Esophagus muscularis mucosa (tissue), 3 donors: ENCODE measurements at regions not wholly inside any gene's neighbourhood (a gene's known extent, or its start where the extent isn't known, plus 50 kb on each side); places are given as distances from the start of the nearest gene placed in this dataset.

Experiments
- CTCF ChIP-seq, 3 experiments: fragments of 200-600 bp in 2 of 3; fragments of 450-650 bp in 1 of 3; sonication (generic) in 2 of 3; IDR thresholded peaks; one replicate each; pipeline ENCODE4 v1.5.1; 2017 to 2019; ENCODE audit warnings: antibody characterized with exemption in 3 of 3, mild to moderate bottlenecking in 2 of 3, moderate library complexity in 1 of 3
- POLR2A ChIP-seq: fragments of 450-650 bp; IDR thresholded peaks from one replicate; pipeline ENCODE4 v1.6.1; 2017; ENCODE audit warnings: antibody characterized with exemption, moderate library complexity, mild to moderate bottlenecking, low read depth

GRCh38 chr5:174374206-174374605, 328.7 kb downstream of the NSG2 start:
- TF ChIP-seq CTCF (IDR thresholded peaks at IDR 0.05), result no peak
- no peak for TF ChIP-seq POLR2A
